ACC112 (cell line): ENCODE measurements at regions not wholly inside any gene's neighbourhood (a gene's known extent, or its start where the extent isn't known, plus 50 kb on each side); places are given as distances from the start of the nearest gene placed in this dataset.

Experiments used
- H2AFZ ChIP-seq: fragments of 200-600 bp; sonication (generic); one replicate; pipeline ENCODE4 v1.6.0; 2017; ENCODE audit warnings: antibody characterized with exemption, low read length; ENCODE audit not compliant: unreplicated experiment
- H3K27ac ChIP-seq: fragments of 200-600 bp; sonication (generic); 2 replicates; pipeline ENCODE4 v1.5.1; 2014; ENCODE audit warnings: low read depth, mild to moderate bottlenecking, antibody characterized with exemption, low read length, moderate library complexity
- H3K27me3 ChIP-seq: fragments of 200-600 bp; sonication (generic); 2 replicates; pipeline ENCODE4 v1.6.1; 2014; ENCODE audit warnings: mild to moderate bottlenecking, antibody characterized with exemption, low read length, moderate library complexity, mixed read lengths; ENCODE audit not compliant: insufficient read depth
- H3K36me3 ChIP-seq: fragments of 200-600 bp; sonication (generic); 2 replicates; pipeline ENCODE4 v1.6.1; 2016; ENCODE audit warnings: mild to moderate bottlenecking, antibody characterized with exemption, low read length, moderate library complexity, mixed read lengths; ENCODE audit not compliant: insufficient read depth
- H3K4me1 ChIP-seq: fragments of 200-600 bp; sonication (generic); one replicate; pipeline ENCODE4 v1.6.1; 2016; ENCODE audit warnings: low read length, mixed read lengths; ENCODE audit not compliant: insufficient read depth, unreplicated experiment, control insufficient read depth
- H3K4me3 ChIP-seq: fragments of 200-600 bp; sonication (generic); 2 replicates; pipeline ENCODE4 v1.5.1; 2014; ENCODE audit warnings: mild to moderate bottlenecking, low read depth, low read length
- H3K79me2 ChIP-seq: fragments of 200-600 bp; sonication (generic); one replicate; pipeline ENCODE4 v1.6.0; 2016; ENCODE audit warnings: low read length; ENCODE audit not compliant: control insufficient read depth, unreplicated experiment, insufficient read depth

DNA sequence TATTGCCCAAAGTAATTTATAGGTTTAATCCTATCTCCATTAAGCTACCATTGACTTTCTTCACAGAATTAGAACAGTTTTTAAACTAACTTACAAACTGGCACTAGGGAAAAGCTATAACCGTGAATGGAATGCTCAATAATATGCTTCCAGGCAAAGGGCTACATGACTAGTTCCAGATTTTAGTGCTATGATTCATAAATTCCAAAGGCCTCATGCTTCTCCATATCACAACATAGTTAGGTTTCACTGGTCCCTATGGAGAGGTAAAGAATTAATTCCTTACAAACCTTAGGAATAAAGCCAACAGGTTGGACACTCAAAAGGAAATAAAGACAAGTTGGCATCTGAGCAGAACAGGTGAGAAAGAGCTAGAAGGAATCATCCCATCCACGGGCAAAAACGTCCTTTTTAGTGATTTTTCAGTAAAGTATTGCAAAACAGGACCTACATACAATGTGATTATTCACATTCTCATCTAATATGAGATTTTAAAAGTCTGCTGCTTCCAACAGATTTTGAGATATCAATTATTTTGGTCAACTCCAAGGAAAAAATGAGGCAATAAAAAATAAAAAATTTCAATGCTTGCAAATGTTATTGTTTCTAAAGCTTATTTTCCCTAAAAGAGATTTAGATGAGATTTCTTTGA, 97.0 kb upstream of the TARS1 start:
- peak overlapping the region; percentile 96 for H3K27ac ChIP-seq
- no peaks in the 10 kb centered on the region for H3K79me2 ChIP-seq
- H2AFZ ChIP-seq = peak overlapping the region; percentile 73
- H3K4me3 ChIP-seq = 0 out of 2 replicates have a peak overlapping the region, but pooled peaks have one; percentile 5
- H3K27me3 ChIP-seq = no peaks in the 10 kb centered on the region
- H3K4me1 ChIP-seq = peaks cover 18% of the 10 kb centered on the region
- H3K36me3 ChIP-seq = no peaks in the 10 kb centered on the region

DNA sequence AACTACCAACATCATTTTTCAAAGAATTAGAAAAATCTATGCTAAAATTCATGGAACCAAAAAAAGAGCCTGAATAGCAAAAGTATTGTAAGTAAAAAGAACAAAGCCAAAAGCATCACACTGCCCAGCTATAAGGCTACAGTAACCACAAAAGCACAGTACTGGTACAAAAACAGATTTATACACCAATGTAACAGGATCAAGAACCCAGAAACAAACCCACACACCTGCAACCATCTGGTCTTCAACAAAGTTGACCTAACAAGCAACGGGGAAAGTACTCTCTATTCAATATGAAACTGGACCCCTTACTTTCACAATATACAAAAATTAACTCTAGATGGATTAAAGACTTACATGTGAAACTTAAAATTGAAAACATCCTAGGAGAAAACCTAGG, 94.2 kb upstream of the TARS1 start:
- Histone ChIP-seq H3K27ac (no peak overlapping the region), H2AFZ (no peak overlapping the region)

GRCh38 chr5:33361781-33362180, 79.0 kb upstream of the TARS1 start:
- Histone ChIP-seq H3K36me3 (no peaks in the 10 kb centered on the region), H3K4me3 (no peak overlapping the region), H3K4me1 (peaks cover 10% of the 10 kb centered on the region), H3K27me3 (no peaks in the 10 kb centered on the region), H3K79me2 (no peaks in the 10 kb centered on the region), H3K27ac (no peak overlapping the region), H2AFZ (no peak overlapping the region)

More for the DNA sequence above, 94.2 kb upstream of the TARS1 start:
- Histone ChIP-seq H3K36me3 (no peaks in the 10 kb centered on the region), H3K27me3 (no peaks in the 10 kb centered on the region), H3K4me1 (peaks cover 14% of the 10 kb centered on the region), H3K4me3 (no peak overlapping the region), H3K79me2 (no peaks in the 10 kb centered on the region)

- no peaks in the 10 kb centered on the region for H3K36me3 ChIP-seq
Measured at GRCh38 chr5:33362915-33363314, 77.8 kb upstream of the TARS1 start.

GRCh38 chr5:33363537-33363936, 77.2 kb upstream of the TARS1 start:
- Histone ChIP-seq H3K27ac (peak overlapping the region; percentile 32; the same call in 1 of the 2 replicates), H2AFZ (no peak overlapping the region), H3K79me2 (no peaks in the 10 kb centered on the region), H3K4me3 (no peak overlapping the region), H3K27me3 (no peaks in the 10 kb centered on the region), H3K4me1 (peaks cover 10% of the 10 kb centered on the region), H3K36me3 (no peaks in the 10 kb centered on the region)

More at GRCh38 chr5:33362915-33363314, 77.8 kb upstream of the TARS1 start:
- Histone ChIP-seq H2AFZ (peak overlapping the region; percentile 89), H3K27ac (peak overlapping the region; percentile 32), H3K27me3 (no peaks in the 10 kb centered on the region), H3K4me1 (peaks cover 10% of the 10 kb centered on the region), H3K4me3 (peak overlapping the region; percentile 45), H3K79me2 (no peaks in the 10 kb centered on the region)

DNA sequence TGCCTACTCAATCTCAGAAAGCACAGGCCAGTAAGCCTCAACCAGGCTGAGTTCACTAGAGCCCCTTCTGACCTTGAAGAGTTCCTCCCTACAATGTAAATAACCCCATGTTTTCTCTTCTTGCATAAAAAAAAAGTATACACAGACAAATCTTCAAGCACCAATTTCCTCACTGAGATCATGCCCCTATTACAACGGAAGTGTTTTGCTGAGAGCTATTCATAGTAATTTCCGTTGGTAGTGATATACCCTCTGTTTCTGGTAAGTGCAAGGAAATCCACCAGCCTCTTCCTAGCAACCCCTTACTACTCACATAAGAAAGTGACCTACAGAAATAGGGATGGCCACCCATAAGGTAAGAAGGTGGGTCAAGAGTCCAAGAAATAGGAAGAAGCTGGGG, 76.4 kb upstream of the TARS1 start:
- Histone ChIP-seq H3K27me3 (no peaks in the 10 kb centered on the region), H2AFZ (no peak overlapping the region), H3K4me1 (peaks cover 13% of the 10 kb centered on the region), H3K4me3 (no peak overlapping the region), H3K36me3 (no peaks in the 10 kb centered on the region), H3K27ac (no peak overlapping the region), H3K79me2 (no peaks in the 10 kb centered on the region)

GRCh38 chr5:33367416-33367815, 73.3 kb upstream of the TARS1 start:
- Histone ChIP-seq H3K79me2 (no peaks in the 10 kb centered on the region), H2AFZ (no peak overlapping the region), H3K27me3 (no peaks in the 10 kb centered on the region), H3K36me3 (no peaks in the 10 kb centered on the region), H3K4me3 (no peak overlapping the region), H3K4me1 (peaks cover 37% of the 10 kb centered on the region), H3K27ac (no peak overlapping the region)

DNA sequence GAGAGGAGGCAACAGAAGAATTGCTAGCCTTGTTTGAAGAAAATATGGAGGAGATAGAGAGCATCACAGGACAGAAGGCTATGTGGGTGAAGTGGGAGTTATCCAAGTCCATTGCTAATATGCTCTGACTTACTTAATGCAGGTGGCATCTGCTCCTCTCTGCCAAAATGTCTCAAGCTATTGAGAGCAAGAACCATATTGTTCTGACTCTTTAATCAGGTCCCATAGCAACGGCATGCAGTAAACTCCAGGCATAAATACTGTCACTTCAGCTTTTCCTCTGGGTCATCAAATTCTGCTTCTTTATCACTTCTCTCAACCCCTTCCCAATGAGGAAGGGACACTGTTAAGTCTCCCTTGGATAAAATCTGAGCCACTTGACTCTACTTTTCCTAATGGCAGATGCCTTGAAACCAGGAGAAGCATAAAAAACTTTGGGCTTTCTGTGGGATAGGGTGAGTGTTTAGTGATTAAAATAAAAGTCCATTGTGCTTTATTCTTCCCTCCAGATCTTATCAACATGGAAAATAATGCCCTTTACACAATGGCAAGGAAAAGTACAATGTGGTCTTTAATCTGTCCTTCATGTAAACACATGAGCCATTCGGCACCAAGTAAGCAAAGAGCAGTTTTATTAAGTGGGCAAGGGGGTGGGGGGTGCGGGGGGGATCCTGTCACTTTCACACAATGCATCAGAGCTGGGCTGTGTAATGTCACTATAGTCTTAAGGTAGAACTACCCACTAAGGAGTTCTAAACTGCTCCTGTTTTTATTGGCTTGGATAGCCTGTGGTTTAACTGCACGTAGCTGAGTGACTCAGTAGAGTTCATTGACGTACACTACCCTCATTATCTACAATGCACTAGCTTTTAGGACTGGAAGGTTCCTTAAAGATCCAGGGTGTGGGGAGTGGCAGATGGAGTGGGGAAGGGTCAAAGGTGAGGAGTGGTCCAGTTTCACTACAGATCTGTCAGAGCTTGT, 71.0 kb upstream of the TARS1 start:
- H3K79me2 ChIP-seq = no peaks in the 10 kb centered on the region
- H3K27ac ChIP-seq = peak overlapping the region; percentile 95
- H3K4me1 ChIP-seq = peaks cover 27% of the 10 kb centered on the region
- H3K36me3 ChIP-seq = no peaks in the 10 kb centered on the region
- H3K4me3 ChIP-seq = no peak overlapping the region
- peak overlapping the region; percentile 33 for H2AFZ ChIP-seq
- H3K27me3 ChIP-seq = no peaks in the 10 kb centered on the region

GRCh38 chr5:33370466-33370859, 70.3 kb upstream of the TARS1 start:
- H3K27me3 ChIP-seq = no peaks in the 10 kb centered on the region
- H3K27ac ChIP-seq = peak overlapping the region; percentile 95
- H3K36me3 ChIP-seq = no peaks in the 10 kb centered on the region
- H3K4me1 ChIP-seq = peaks cover 27% of the 10 kb centered on the region
- no peaks in the 10 kb centered on the region for H3K79me2 ChIP-seq
- peak overlapping the region; percentile 33 for H2AFZ ChIP-seq
- no peak overlapping the region for H3K4me3 ChIP-seq

GRCh38 chr5:33371660-33372059, 69.1 kb upstream of the TARS1 start:
- Histone ChIP-seq H3K36me3 (no peaks in the 10 kb centered on the region), H3K4me3 (no peak overlapping the region), H3K4me1 (peaks cover 27% of the 10 kb centered on the region), H2AFZ (no peak overlapping the region), H3K27ac (peak overlapping the region; percentile 95), H3K27me3 (no peaks in the 10 kb centered on the region), H3K79me2 (no peaks in the 10 kb centered on the region)
